A673 (cell line): ENCODE measurements at regions not wholly inside any gene's neighbourhood (a gene's known extent, or its start where the extent isn't known, plus 50 kb on each side); places are given as distances from the start of the nearest gene placed in this dataset.

Source experiments
- BruUV-seq: library from RNA; stranded (reverse); fragments of 400-500 nt; replicated peaks from 2 replicates; lab custom pipeline; 2021; lab: Mats Ljungman, UMichigan
- CTCF ChIA-PET: fragments of 300-600 bp; sonication (Branson Sonifier 250); formaldehyde crosslinking; loops from one replicate; lab custom pipeline; 2022; ENCODE audit warnings: antibody characterized with exemption; lab: Charles Lee
- POLR2A ChIA-PET: fragments of 300-600 bp; sonication (Branson Sonifier 250); formaldehyde crosslinking; loops from one replicate; lab custom pipeline; 2022; ENCODE audit warnings: antibody characterized with exemption; ENCODE audit not compliant: low non-redundant PET; lab: Charles Lee
- DNase-seq: peaks from one replicate; pipeline ENCODE4 v3.0.0-alpha.2; 2015; ENCODE audit warnings: low spot score
- H3K27ac ChIP-seq: fragments of 200-600 bp; sonication (generic); 2 replicates; pipeline ENCODE4 v1.5.1; 2016; ENCODE audit warnings: mixed run types, low read depth, mild to moderate bottlenecking, mixed read lengths, antibody characterized with exemption, low read length; ENCODE audit not compliant: poor library complexity, severe bottlenecking
- H3K27me3 ChIP-seq: fragments of 200-600 bp; sonication (generic); replicated peaks from 2 replicates; pipeline ENCODE4 v1.6.1; 2017; ENCODE audit warnings: mixed run types, low read depth, mild to moderate bottlenecking, mixed read lengths, antibody characterized with exemption, low read length; ENCODE audit not compliant: insufficient read depth, poor library complexity
- H3K36me3 ChIP-seq: fragments of 200-600 bp; sonication (generic); 2 replicates; pipeline ENCODE4 v1.6.1; 2016; ENCODE audit warnings: mixed run types, mild to moderate bottlenecking, mixed read lengths, antibody characterized with exemption, low read length; ENCODE audit not compliant: insufficient read depth, poor library complexity, severe bottlenecking
- H3K4me1 ChIP-seq: fragments of 200-600 bp; sonication (generic); 2 replicates; pipeline ENCODE4 v1.6.1; 2017; ENCODE audit warnings: mixed run types, mild to moderate bottlenecking, mixed read lengths, antibody characterized with exemption, low read length; ENCODE audit not compliant: insufficient read depth, poor library complexity, severe bottlenecking
- H3K4me3 ChIP-seq: fragments of 200-600 bp; sonication (generic); 2 replicates; pipeline ENCODE4 v1.5.1; 2016; ENCODE audit warnings: low read depth, mixed run types, mild to moderate bottlenecking, mixed read lengths, low read length; ENCODE audit not compliant: poor library complexity, severe bottlenecking
- H3K9me3 ChIP-seq: fragments of 200-600 bp; sonication (generic); 2 replicates; pipeline ENCODE4 v1.6.1; 2016; ENCODE audit warnings: mixed run types, low read depth, mild to moderate bottlenecking, mixed read lengths, antibody characterized with exemption, low read length; ENCODE audit not compliant: poor library complexity, severe bottlenecking
- CTCF ChIP-seq: fragments of 300-800, 200-600 bp; sonication (generic); conservative IDR thresholded peaks from 2 replicates; pipeline ENCODE4 v1.5.1; 2017; ENCODE audit warnings: low read depth, mild to moderate bottlenecking, antibody characterized with exemption, low read length, moderate library complexity, mixed read lengths
- EZH2 ChIP-seq: fragments of 200-600 bp; sonication (generic); IDR thresholded peaks from 2 replicates; pipeline ENCODE4 v1.6.1; 2017; ENCODE audit warnings: borderline replicate concordance, low read depth, mild to moderate bottlenecking, mixed read lengths, antibody characterized with exemption, low read length; ENCODE audit not compliant: poor library complexity, severe bottlenecking
- intact Hi-C: fragments of 100-400 bp; cut with micrococcal nuclease; formaldehyde crosslinking; loops from one replicate; pipeline ENCODE4 v1.10.0; 2022; ENCODE audit not compliant: unreplicated experiment

GRCh38 chr14:71343724-71344123, 436.5 kb downstream of the PCNX1 start:
- POLR2A ChIA-PET, result no interaction called here
- CTCF ChIA-PET, result no interaction called here

GRCh38 chr14:71344506-71344905, 437.2 kb downstream of the PCNX1 start:
- Histone ChIP-seq H3K36me3 (no peaks in the 10 kb centered on the region), H3K27ac (no peak overlapping the region), H3K27me3 (no peaks in the 10 kb centered on the region), H3K9me3 (no peaks in the 10 kb centered on the region), H3K4me3 (no peak overlapping the region), H3K4me1 (peaks cover 25% of the 10 kb centered on the region)
- no peak for TF ChIP-seq CTCF
- no peak for TF ChIP-seq EZH2
- ChIA-PET CTCF (no interaction called here), POLR2A (no interaction called here)
- intact Hi-C loops, result no loop called here
- no TSS peak for BruUV-seq
- no peak for DNase-seq

More at GRCh38 chr14:71343724-71344123, 436.5 kb downstream of the PCNX1 start:
- TF ChIP-seq EZH2, result no peak
- BruUV-seq, result no TSS peak
- DNase-seq, result no peak
- Histone ChIP-seq H3K36me3 (no peaks in the 10 kb centered on the region), H3K9me3 (no peaks in the 10 kb centered on the region), H3K4me1 (peaks cover 30% of the 10 kb centered on the region), H3K27me3 (no peaks in the 10 kb centered on the region), H3K27ac (no peak overlapping the region), H3K4me3 (no peak overlapping the region)
- intact Hi-C loops, result no loop called here

- Histone ChIP-seq H3K27me3 (no peaks in the 10 kb centered on the region), H3K27ac (no peak overlapping the region), H3K9me3 (no peaks in the 10 kb centered on the region), H3K36me3 (no peaks in the 10 kb centered on the region), H3K4me1 (peaks cover 19% of the 10 kb centered on the region), H3K4me3 (no peak overlapping the region)
- CTCF ChIA-PET, result no interaction called here
- intact Hi-C loops, result no loop called here
- no TSS peak for BruUV-seq
- no peak for DNase-seq
- TF ChIP-seq CTCF, result no peak
- POLR2A ChIA-PET, result no interaction called here
Observed at GRCh38 chr14:71346685-71347084, 439.4 kb downstream of the PCNX1 start.

- CTCF ChIA-PET, result no interaction called here
- BruUV-seq, result no TSS peak
- no peak for DNase-seq
- no peaks in the 10 kb centered on the region for H3K36me3 ChIP-seq
- POLR2A ChIA-PET, result no interaction called here
- no peak for TF ChIP-seq EZH2
- TF ChIP-seq CTCF, result no peak
- H3K4me3 ChIP-seq, result no peak overlapping the region
- intact Hi-C loops, result no loop called here
- no peak overlapping the region for H3K27ac ChIP-seq
- peaks cover 19% of the 10 kb centered on the region for H3K4me1 ChIP-seq
- H3K27me3 ChIP-seq, result no peaks in the 10 kb centered on the region
- no peaks in the 10 kb centered on the region for H3K9me3 ChIP-seq
Observed at GRCh38 chr14:71348394-71348793, 441.1 kb downstream of the PCNX1 start.
